ENCODE measurements at regions not wholly inside any gene's neighbourhood (a gene's known extent, or its start where the extent isn't known, plus 50 kb on each side); places are given as distances from the start of the nearest gene placed in this dataset.
"Not testable (repeated sequence)": the region's sequence is repeated elsewhere in the genome, so short reads cannot be mapped to it uniquely, and the experiment has no call there.

- DNase-seq (ENCODE audit: low spot score), result no peak
Measured at GRCh38 chr4:173699841-173700475, 169.9 kb upstream of the HAND2 start.

- no peak for DNase-seq (ENCODE audit: low spot score)
Measured at GRCh38 chr4:173698557-173699262, 168.7 kb upstream of the HAND2 start.

DNA sequence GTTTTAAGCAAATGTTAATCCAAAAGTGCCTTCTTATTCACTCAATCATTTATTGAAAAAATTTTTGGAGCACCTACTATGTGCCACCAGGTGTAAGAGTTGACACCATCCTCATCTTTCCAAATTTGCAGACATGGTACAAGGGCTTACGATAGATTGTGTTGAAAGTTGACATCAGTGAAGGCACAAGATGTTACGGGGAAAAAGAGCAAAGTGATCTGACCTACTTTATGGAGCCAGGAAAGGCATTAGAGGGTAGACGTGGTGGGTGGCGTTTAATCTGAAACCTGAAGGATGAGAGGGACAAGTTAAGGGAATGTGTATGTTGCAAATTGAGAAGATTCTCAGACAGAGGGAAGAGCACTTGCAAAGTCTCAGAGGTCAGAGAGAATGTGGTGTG lies 167.8 kb upstream of the HAND2 start:
- no peak for DNase-seq (ENCODE audit: low spot score)

DNA sequence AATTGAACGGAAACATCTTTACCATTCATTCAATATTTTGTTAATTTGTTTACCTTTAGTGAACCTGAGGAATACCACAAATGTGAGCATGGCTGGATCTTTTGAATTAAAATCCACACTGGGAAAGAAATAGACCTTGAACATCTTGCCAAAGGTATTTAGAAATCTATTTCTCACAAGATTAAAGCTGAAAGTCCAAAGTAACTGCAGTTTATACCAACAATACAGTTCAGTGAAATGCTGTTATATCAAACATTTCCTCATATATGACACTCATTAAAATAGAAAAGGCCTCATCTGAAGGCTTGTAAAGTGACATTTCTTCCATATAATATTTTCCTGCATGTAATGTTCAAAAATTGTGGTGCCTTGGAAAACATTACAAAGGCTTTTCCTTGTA lies 166.5 kb upstream of the HAND2 start:
- no peak for DNase-seq (ENCODE audit: low spot score)

- no peak for DNase-seq (ENCODE audit: low spot score)
Measured at GRCh38 chr4:173696011-173696410, 166.0 kb upstream of the HAND2 start.

GRCh38 chr4:173685831-173686210 lies 155.8 kb upstream of the HAND2 start:
- DNase-seq (ENCODE audit: low spot score), result no peak

GRCh38 chr4:173685165-173685830 lies 155.3 kb upstream of the HAND2 start:
- no peak for DNase-seq (ENCODE audit: low spot score)

- DNase-seq (ENCODE audit: low spot score), result no peak
Measured at GRCh38 chr4:173684223-173684622, 154.2 kb upstream of the HAND2 start.

DNA sequence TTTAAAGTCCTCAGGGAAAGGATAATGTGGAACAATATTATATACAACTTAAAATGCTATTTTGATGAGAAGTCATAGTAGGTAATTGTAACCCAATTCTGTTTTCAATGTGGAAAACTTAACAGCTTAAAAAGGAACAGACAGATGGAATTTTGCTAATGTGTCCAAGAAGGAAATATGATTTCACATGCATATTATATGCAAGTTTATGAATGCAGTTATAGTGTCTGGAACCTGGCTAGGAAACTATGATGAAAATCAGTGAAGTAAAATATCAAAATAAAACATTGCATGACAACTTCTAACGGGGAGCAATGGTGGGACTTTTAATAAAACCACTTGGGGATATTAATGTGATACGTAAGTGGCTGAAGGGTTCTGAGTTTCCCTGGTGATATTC lies 152.6 kb upstream of the HAND2 start:
- no peak for DNase-seq (ENCODE audit: low spot score)

DNA sequence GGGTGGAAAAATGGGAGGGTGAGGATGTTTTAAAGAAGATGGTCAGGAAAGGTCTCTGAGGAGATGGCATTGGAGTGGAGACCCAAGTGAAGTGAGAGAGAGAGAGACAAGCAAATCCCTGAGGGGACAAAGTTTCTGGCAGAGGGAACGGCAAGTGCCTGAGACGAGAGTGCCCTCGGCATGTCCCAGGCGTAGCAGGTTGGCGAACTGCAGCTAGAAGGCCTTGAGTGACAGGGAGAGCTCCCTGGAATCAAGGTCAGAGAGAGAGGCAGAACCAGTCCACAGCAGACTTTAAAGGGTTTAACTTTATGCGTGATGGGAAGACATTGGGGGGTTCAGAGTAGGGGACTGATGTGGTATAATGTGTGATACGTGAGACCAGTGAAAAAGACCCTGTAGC lies 150.2 kb upstream of the HAND2 start:
- DNase-seq (ENCODE audit: low spot score), result no peak

DNA sequence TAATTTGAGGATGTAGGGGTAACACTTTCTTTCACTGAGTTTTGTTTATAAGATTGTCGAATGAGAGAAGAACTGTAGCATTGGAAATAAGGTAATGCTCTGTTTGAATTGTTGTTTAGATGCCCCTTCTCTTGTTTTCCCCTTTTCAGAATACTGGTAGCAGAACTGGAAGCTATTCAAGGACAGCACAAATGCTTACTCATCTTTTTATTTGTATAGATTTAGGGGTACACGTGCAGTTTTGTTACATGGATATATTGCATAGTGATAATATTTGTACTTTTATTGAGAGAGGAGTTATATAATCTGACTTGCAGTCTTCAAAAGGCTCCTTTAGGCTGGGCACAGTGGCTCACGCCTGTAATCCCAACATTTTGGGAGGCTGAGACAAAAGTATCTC lies 145.4 kb upstream of the HAND2 start:
- DNase-seq (ENCODE audit: low spot score), result no peak

DNA sequence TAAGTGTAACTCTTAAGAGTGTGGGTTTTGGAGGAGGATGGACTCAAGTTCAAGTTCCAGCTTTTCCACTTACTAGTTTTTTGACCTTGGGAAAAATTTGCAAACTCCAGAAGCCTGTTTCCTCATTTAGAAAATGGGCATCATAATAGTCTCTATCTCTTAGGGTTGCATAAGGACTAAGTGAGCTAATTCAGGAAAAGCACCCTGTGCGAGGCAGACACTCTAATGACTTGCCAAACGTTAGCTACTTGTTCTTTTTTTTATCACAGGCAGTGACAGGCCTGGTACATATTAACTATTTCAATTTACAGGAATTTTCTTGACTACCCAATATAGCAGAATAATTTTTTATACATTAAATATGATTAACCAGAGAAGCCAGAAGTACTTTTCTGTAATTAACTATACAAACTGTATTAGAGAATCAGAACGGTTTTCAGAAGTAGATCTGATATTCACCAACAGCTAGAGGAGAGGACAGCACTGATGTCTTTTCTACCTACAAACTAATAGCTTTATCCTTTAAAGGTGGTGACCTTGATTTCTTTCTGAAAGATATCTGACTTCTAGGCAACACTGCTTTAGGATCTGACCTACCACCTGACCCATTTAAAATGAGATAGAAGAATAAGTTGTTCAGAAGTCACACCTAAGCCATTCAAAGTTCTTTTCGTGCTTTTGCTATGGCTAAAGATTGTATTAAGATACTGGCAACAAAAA lies 139.6 kb upstream of the HAND2 start:
- DNase-seq (ENCODE audit: low spot score), result no peak

GRCh38 chr4:173661001-173661400 lies 131.0 kb upstream of the HAND2 start:
- no peak for DNase-seq (ENCODE audit: low spot score)

- no peak for DNase-seq (ENCODE audit: low spot score)
Measured at GRCh38 chr4:173656898-173657297, 126.9 kb upstream of the HAND2 start.

DNA sequence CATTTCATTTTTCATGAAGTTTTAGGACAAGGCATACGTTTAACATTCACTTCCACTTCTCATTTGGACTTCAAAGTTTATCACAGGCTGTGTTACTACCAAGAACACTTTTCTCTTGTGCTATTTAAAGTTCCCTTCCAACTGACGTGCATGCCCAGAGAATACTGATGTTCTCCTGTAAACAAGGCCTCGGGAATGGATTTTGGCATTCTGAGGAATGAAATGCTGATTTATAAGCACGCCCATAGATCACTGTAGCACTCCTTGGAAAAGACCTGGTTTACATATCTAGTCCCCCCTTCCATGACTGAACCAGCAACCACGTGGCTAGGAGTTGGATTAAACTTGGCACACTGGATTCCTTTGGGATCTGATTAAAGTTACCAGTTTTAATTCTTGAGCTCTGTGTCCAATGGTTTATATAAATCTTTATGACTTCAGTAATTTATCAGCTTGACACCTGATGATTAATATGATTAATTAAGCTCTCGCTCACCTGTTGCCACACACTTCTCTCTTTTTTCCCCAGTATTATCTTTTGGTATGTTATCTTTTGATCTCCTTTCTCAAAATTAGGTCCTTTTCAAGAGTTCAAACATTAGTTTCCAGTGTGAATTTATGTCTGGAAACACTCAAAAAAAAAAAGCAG lies 122.4 kb upstream of the HAND2 start:
- no peak for DNase-seq (ENCODE audit: low spot score)

DNA sequence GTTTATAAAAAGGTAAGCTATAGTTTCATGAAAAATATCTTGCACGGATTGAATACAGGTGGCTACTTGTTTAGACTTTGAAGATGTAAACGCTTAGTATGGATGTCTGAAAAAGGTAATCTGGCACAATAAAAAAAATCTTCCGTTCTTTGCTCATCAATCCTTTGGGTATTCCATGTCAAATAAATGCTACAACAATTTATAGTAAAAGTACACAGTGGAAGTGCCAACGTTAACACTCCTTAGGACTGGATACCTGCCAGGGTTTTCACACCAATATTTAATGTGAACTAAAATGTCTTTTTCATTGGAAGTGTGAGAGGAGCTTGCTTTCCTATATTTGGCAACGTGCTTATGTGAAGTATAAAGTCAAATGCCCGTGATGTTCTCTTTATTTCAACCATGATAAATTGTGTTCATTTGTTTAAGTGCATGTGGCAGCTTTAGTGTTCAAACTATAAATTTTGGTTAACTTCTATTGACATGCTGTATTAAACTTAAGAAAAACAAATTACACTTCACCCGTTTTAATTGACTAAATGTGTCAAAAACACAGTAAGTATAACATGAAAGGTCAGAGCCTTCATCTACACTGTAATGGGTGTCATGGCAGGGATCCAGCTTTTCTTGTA lies 121.7 kb upstream of the HAND2 start:
- no peak for DNase-seq (ENCODE audit: low spot score)

GRCh38 chr4:173647902-173648301 lies 117.9 kb upstream of the HAND2 start:
- DNase-seq (ENCODE audit: low spot score), result no peak

- DNase-seq (ENCODE audit: low spot score), result peak; percentile 3
Measured at GRCh38 chr4:173642509-173642908, 112.5 kb upstream of the HAND2 start.

DNA sequence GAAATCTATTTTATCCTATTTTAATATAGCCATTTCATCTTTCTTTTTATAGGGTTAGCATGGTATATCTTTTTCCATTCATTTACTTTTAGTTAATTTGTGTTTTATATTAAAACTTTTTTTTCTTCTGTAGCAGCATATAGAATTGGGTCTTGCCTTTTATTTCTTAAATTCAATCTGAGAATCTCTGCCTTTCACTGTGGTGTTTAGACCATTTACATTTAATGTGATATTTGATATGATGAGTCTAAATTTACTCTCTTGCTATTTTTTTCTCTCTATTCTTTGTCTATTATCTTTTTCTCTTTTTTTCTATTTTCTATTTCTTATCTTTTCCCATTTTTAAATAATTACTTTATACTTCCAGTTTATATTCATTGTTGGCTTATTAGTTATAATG lies 105.4 kb upstream of the HAND2 start:
- DNase-seq (ENCODE audit: low spot score), result no peak

- DNase-seq (ENCODE audit: low spot score), result no peak
Measured at GRCh38 chr4:173626277-173626676, 96.2 kb upstream of the HAND2 start.

- not testable (repeated sequence) for DNase-seq (ENCODE audit: low spot score)
Measured at GRCh38 chr4:173618648-173619047, 88.6 kb upstream of the HAND2 start.

- DNase-seq (ENCODE audit: low spot score), result no peak
Measured at GRCh38 chr4:173609158-173609557, 79.1 kb upstream of the HAND2 start.

Data from SW480 (cell line).